Nephron progenitor cell (in vitro differentiated cells): ENCODE measurements at regions not wholly inside any gene's neighbourhood (a gene's known extent, or its start where the extent isn't known, plus 50 kb on each side); places are given as distances from the start of the nearest gene placed in this dataset.
"Not testable (repeated sequence)": the region's sequence is repeated elsewhere in the genome, so short reads cannot be mapped to it uniquely, and the experiment has no call there.

Experiments
- DNase-seq: peaks from one replicate; pipeline ENCODE4 v3.0.0; 2021
- H3K27ac Mint-ChIP-seq: 2 replicates; pipeline ENCODE4 v1.8.0; 2021; ENCODE audit warnings: mild to moderate bottlenecking, moderate library complexity, mixed read lengths
- H3K27me3 Mint-ChIP-seq: 2 replicates; pipeline ENCODE4 v1.8.0; 2021; ENCODE audit warnings: mild to moderate bottlenecking, low read depth, mixed read lengths; ENCODE audit not compliant: poor library complexity
- H3K36me3 Mint-ChIP-seq: 2 replicates; pipeline ENCODE4 v1.8.0; 2021; ENCODE audit warnings: low read depth, mixed read lengths
- H3K4me1 Mint-ChIP-seq: 2 replicates; pipeline ENCODE4 v1.8.0; 2021; ENCODE audit warnings: mixed read lengths
- H3K4me3 Mint-ChIP-seq: 2 replicates; pipeline ENCODE4 v1.8.0; 2021; ENCODE audit warnings: mild to moderate bottlenecking, moderate library complexity, mixed read lengths
- H3K9me3 Mint-ChIP-seq: 2 replicates; pipeline ENCODE4 v1.8.0; 2021; ENCODE audit warnings: mild to moderate bottlenecking, moderate library complexity, mixed read lengths
- TF ChIP-seq, protein P1 (sequence below): fragments of 200-600 bp; sonication (generic); IDR thresholded peaks from 2 replicates; pipeline ENCODE4 v1.5.0; 2021; ENCODE audit warnings: antibody characterized with exemption

DNA sequence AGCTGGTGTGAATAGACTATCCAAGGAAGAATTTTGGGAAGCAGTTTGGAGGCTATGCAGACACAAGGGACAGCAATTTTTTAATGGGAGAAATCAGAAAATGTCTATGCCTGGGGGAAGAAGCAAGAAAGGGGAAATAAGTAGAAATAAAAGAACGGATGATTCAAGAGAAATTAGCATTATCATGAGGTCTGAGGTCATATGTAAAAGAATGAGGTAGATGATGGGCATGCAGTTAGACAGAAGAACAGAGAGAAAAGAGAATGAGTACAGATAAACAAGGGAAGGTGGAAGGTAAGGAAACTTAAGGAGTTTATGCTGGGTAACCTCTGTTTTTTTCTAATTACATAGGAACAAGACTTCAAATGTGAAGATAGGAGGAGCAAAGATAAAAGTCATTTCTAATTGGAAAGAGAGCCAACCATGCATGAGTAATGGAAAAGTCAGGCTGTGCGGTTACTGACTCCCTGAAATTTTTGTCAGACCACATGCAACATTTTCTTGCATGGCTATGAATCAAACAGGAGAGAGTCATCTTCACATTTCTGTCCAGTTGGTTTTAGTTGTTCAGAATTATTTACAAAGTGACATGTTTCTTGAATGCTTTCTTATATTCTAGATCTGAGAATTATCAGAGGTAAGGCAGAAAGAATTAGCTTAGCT, 101.0 kb upstream of the PIK3R1 start:
- peaks cover 11% of the 10 kb centered on the region for H3K4me1 Mint-ChIP-seq
- H3K27me3 Mint-ChIP-seq, result no peaks in the 10 kb centered on the region
- no peak for DNase-seq
- no peaks in the 10 kb centered on the region for H3K9me3 Mint-ChIP-seq
- no peaks in the 10 kb centered on the region for H3K36me3 Mint-ChIP-seq
- H3K4me3 Mint-ChIP-seq, result no peak overlapping the region
- no peak overlapping the region for H3K27ac Mint-ChIP-seq
- TF ChIP-seq, protein P1, sequence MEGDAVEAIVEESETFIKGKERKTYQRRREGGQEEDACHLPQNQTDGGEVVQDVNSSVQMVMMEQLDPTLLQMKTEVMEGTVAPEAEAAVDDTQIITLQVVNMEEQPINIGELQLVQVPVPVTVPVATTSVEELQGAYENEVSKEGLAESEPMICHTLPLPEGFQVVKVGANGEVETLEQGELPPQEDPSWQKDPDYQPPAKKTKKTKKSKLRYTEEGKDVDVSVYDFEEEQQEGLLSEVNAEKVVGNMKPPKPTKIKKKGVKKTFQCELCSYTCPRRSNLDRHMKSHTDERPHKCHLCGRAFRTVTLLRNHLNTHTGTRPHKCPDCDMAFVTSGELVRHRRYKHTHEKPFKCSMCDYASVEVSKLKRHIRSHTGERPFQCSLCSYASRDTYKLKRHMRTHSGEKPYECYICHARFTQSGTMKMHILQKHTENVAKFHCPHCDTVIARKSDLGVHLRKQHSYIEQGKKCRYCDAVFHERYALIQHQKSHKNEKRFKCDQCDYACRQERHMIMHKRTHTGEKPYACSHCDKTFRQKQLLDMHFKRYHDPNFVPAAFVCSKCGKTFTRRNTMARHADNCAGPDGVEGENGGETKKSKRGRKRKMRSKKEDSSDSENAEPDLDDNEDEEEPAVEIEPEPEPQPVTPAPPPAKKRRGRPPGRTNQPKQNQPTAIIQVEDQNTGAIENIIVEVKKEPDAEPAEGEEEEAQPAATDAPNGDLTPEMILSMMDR, result no peak

DNA sequence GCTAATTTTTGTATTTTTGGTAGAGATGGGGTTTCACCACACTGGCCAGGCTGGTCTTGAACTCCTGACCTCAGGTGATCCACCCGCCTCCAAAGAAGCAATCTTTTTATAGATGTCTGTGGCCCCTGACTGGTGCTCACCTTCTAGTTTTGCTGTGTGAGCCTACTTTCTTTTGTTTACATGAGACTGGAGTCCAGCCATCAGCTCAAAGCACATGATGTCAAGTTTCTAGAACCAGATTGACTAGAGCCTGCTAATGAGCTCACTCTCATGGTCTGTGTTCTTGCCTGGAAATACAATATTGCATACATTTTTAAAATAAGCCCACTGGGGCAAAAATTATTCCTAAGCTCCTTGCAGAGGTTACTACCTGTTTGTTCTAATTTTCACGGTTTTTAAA, 102.9 kb upstream of the PIK3R1 start:
- Mint-ChIP-seq H3K27me3 (no peaks in the 10 kb centered on the region), H3K27ac (no peak overlapping the region), H3K4me3 (no peak overlapping the region), H3K9me3 (peaks cover 2% of the 10 kb centered on the region), H3K36me3 (no peaks in the 10 kb centered on the region), H3K4me1 (peaks cover 11% of the 10 kb centered on the region)
- TF ChIP-seq, protein P1, result no peak
- no peak for DNase-seq

DNA sequence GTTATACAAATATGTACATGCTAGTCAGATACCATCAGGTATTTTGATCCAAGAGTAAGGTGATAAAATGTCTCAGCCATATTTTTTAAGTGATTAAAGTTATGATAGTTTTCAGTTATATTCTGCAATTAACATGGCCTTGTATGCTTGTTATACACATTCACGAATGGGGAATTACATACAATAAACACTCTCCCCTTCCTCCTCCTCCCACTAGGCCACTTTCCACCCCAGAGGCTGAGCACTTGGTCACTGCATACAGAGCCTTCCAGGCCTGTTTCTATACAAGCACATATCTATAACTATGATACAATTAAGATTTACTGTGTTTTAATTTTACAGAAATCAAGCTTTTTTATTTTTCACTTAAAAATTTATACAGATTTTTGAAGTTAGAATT, 104.7 kb upstream of the PIK3R1 start:
- DNase-seq, result no peak
- TF ChIP-seq, protein P1, result no peak
- no peaks in the 10 kb centered on the region for H3K36me3 Mint-ChIP-seq
- no peak overlapping the region for H3K27ac Mint-ChIP-seq
- peaks cover 3% of the 10 kb centered on the region for H3K4me1 Mint-ChIP-seq
- H3K4me3 Mint-ChIP-seq, result no peak overlapping the region
- peaks cover 15% of the 10 kb centered on the region for H3K9me3 Mint-ChIP-seq
- H3K27me3 Mint-ChIP-seq, result no peaks in the 10 kb centered on the region

DNA sequence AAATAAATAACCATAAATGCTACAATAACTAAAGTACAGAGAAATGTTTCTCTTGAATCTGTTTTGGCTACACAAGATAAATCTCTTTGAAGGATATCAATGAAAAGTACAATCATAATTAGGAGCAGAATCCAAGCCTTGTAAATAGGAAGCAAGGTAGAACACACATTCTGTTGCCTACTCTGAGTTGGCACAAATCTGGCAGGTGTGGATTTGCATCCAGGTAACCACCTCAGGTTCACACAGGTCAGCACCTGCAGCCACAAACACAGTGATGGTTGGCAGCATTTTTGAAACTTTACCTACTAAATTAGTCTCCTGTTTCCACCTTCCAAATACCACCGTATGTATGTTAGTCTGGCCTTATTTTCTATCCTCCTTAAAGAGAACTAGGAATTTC, 105.3 kb upstream of the PIK3R1 start:
- TF ChIP-seq, protein P1, result no peak
- Mint-ChIP-seq H3K4me1 (peaks cover under 1% of the 10 kb centered on the region), H3K27ac (no peak overlapping the region), H3K9me3 (peaks cover 22% of the 10 kb centered on the region), H3K36me3 (no peaks in the 10 kb centered on the region), H3K4me3 (no peak overlapping the region), H3K27me3 (no peaks in the 10 kb centered on the region)
- no peak for DNase-seq

DNA sequence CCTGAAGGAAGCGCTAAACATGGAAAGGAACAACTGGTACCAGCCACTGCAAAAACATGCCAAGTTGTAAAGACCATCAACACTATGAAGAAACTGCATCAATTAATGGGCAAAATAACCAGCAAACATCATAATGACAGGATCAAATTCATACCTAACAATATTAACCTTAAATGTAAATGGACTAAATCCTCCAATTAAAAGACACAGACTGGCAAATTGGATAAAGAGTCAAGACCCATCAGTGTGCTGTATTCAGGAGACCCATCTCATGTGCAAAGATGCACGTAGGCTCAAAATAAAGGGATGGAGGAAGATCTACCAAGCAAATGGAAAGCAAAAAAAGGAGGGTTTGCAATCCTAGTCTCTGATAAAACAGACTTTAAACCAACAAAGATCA, 111.3 kb upstream of the PIK3R1 start:
- not testable (repeated sequence) for H3K27ac Mint-ChIP-seq, H3K4me3 Mint-ChIP-seq, DNase-seq, H3K4me1 Mint-ChIP-seq, H3K36me3 Mint-ChIP-seq, H3K27me3 Mint-ChIP-seq
- peaks cover 50% of the 10 kb centered on the region for H3K9me3 Mint-ChIP-seq

DNA sequence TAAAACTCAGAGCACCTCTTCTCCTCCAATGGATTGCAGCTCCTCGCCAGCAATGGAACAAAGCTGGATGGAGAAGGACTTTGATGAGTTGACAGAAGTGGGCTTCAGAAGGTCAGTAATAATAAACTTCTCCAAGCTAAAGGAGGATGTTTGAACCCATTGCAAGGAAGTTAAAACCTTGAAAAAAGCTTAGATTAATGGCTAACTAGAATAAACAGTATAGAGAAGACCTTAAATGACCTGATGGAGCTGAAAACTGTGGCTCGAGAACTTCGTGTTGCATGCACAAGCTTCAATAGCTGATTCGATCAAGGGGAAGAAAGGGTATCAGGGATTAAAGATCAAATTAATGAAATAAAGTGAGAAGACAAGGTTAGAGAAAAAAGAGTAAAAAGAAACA, 112.3 kb upstream of the PIK3R1 start:
- H3K4me1 Mint-ChIP-seq, result not testable (repeated sequence)

DNA sequence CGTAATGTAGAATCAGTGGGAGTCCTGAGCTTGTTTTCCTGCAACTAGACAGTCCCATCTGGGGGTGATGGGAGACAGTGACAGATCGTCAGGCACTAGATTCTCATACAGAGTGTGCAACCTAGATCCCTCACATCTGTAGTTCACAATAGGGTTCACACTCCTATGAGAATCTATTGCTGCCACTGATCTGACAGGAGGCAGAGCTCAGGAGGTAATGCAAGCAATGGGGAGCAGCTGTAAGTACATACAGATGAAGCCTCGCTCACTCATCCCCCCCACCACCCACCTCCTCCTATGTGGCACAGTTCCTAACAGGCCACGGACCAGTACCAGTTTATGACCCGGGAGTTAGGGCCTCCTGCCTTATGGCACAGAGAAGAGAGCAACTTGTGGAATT, 116.2 kb upstream of the PIK3R1 start:
- Mint-ChIP-seq H3K4me3 (no peak overlapping the region), H3K27ac (no peak overlapping the region), H3K9me3 (peaks cover 27% of the 10 kb centered on the region), H3K27me3 (no peaks in the 10 kb centered on the region), H3K4me1 (no peaks in the 10 kb centered on the region), H3K36me3 (peaks cover 8% of the 10 kb centered on the region)
- TF ChIP-seq, protein P1, result no peak
- no peak for DNase-seq

More for the DNA sequence above, 112.3 kb upstream of the PIK3R1 start:
- peaks cover 54% of the 10 kb centered on the region for H3K9me3 Mint-ChIP-seq
- not testable (repeated sequence) for H3K27ac Mint-ChIP-seq, H3K4me3 Mint-ChIP-seq, H3K36me3 Mint-ChIP-seq, H3K27me3 Mint-ChIP-seq, DNase-seq
